ENCODE measurements at regions not wholly inside any gene's neighbourhood (a gene's known extent, or its start where the extent isn't known, plus 50 kb on each side); places are given as distances from the start of the nearest gene placed in this dataset.

DNA sequence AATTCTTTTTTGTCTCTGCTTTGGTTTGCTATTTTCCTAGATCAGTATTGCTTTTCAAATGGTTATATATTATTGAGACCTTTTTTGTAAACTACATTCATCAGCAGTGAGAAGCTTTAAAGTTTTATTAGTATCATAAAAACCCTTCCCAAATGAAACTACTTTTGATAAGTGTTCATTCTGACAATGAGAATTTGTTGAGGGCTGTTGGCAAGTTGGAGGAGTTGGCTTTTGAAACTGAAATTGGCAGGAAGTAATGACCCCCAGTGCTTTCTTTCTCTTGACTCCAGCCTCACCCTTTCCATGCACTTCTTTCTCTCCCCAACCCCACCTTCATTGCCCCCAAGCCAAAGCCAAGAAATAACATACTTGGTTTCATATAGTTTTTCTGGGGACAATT lies 113.8 kb downstream of the ZIC5 start:
- no peak overlapping the region for H3K4me3 ChIP-seq (ENCODE audit: control insufficient read depth, low read depth, low read length)
- TF ChIP-seq CTCF (IDR thresholded peaks at IDR 0.05; ENCODE audit: control insufficient read depth, insufficient read depth, low read depth, low read length, missing control alignments) = no peak
- no peak for DNase-seq (ENCODE audit: low read depth)

DNA sequence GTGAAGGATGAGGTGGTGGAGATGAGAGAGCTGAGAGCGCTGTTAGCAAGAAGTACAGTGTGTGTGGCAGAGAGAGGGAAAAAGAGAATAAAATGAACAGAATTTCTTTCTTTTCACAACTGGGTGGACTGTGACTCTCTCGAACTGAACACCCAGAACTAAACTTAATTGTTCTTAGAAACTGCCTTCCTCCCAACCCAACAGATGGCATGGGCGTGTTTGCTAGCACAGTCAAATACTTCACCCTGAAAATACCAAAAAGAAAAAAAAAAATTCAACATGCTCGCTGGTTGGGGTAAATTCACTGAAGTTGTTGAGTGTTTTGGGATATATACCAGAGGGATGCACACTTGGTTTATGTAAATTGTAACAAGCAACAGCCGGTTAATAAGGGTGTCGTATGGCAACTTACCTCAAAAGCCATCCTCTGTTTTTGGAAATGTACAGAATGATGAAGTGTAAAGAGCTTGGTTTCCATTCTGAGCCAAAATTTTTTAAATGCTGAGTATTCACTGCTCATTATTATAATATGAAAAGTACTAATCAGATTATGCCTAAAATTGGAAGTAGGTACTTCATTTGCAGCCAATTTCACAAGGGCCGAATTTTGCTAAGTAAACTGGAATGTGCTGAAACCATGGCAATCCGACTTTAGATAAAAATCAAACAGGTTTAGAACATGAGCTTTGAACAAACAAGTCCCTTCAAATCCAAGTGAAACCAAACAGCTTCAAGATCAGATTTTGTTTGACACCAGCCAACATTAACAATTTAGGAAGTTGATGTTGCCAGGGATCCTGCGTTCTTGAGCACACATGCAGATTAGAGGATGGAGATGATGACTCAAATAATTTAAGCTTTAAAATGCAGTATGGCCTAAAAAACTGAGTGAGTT lies 115.8 kb downstream of the ZIC5 start:
- DNase-seq (ENCODE audit: low read depth) = no peak
- H3K4me3 ChIP-seq (ENCODE audit: control insufficient read depth, low read depth, low read length) = no peak overlapping the region
- no peak for TF ChIP-seq CTCF (IDR thresholded peaks at IDR 0.05; ENCODE audit: control insufficient read depth, insufficient read depth, low read depth, low read length, missing control alignments)

- DNase-seq (ENCODE audit: low read depth) = no peak
- H3K4me3 ChIP-seq (ENCODE audit: control insufficient read depth, low read depth, low read length) = no peak overlapping the region
- no peak for TF ChIP-seq CTCF (IDR thresholded peaks at IDR 0.05; ENCODE audit: control insufficient read depth, insufficient read depth, low read depth, low read length, missing control alignments)
Observed at GRCh38 chr13:99854366-99854765, 117.2 kb downstream of the ZIC5 start.

GRCh38 chr13:99847318-99847750 lies 124.2 kb downstream of the ZIC5 start:
- TF ChIP-seq CTCF (IDR thresholded peaks at IDR 0.05; ENCODE audit: control insufficient read depth, insufficient read depth, low read depth, low read length, missing control alignments) = no peak
- DNase-seq (ENCODE audit: low read depth) = no peak
- no peak overlapping the region for H3K4me3 ChIP-seq (ENCODE audit: control insufficient read depth, low read depth, low read length)

DNA sequence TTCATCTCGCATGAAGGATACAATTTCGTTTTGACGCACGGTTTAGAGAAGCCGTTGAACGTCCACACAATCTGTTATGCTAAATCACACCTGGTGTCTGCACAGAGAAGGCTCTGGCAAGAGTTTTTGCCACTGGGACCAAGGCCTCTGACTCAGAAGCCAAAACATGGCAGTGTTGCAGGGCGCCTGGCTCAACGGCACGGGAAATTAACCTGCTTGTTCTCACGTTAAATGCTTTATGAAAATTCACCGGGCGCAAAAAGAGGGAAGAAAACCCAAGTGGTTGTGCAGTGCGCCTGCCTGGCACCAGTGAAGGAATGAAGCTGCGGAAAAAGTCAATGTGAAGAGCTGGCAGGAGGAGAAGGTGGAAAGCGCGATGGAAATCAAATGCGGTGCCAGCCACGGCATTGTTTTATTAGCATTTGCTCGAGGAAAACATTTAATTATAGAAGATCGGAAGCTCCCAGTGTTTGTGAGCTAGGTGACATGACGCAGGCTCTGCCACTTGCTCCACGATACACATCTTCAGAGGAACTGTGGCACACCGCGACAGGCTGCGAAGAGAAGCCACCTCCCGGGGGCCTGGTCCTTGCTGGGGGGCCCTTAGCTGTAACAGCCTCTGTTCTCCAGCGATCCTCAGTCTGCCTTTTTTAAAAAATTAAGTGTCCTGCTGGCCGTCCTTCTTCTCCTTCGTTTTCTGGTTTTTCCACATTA lies 126.2 kb downstream of the ZIC5 start:
- DNase-seq (ENCODE audit: low read depth) = no peak
- no peak for TF ChIP-seq CTCF (IDR thresholded peaks at IDR 0.05; ENCODE audit: control insufficient read depth, insufficient read depth, low read depth, low read length, missing control alignments)
- no peak overlapping the region for H3K4me3 ChIP-seq (ENCODE audit: control insufficient read depth, low read depth, low read length)

DNA sequence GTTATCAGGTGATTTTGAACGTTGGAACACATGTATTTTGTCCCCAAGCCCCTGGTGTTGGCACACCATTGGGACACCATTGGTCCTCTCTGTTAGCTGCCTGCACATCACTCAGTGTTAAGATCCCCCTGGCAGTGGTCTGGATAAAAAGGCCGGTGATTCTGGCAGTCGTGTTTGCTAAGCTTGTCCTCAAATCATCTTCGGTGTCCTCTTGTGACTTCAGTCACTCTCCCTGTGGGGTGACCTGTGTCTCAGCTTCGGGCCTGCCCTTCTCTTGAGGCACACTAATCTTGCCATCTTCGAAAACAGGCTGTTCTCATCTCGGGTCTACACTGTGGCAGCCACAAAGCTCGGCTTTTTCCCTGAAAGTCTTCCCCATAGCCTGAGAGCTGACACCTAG lies 127.1 kb downstream of the ZIC5 start:
- no peak for DNase-seq (ENCODE audit: low read depth)
- H3K4me3 ChIP-seq (ENCODE audit: control insufficient read depth, low read depth, low read length) = no peak overlapping the region
- TF ChIP-seq CTCF (IDR thresholded peaks at IDR 0.05; ENCODE audit: control insufficient read depth, insufficient read depth, low read depth, low read length, missing control alignments) = no peak
